Lung (tissue), 11 donors: ENCODE measurements at regions not wholly inside any gene's neighbourhood (a gene's known extent, or its start where the extent isn't known, plus 50 kb on each side); places are given as distances from the start of the nearest gene placed in this dataset.

Source experiments
- ATAC-seq: fragments of 200-7000 bp; cut with Tn5 transposase; one replicate; pipeline ENCODE4 v1.9.1; 2020; ENCODE audit warnings: moderate number of reproducible peaks; ENCODE audit not compliant: insufficient read depth, low FRiP score
- DNase-seq, 3 donors: peaks; one replicate each; pipeline ENCODE4 v3.0.0-alpha.2; 2013 to 2017
- H3K27ac ChIP-seq, 2 donors: one replicate each; pipeline ENCODE4 v1.5.1; 2013; ENCODE audit warnings: mild to moderate bottlenecking in 2 of 2, moderate library complexity in 2 of 2, control low read depth in 1 of 2, inconsistent platforms in 1 of 2, low read depth in 1 of 2, low read length in 1 of 2
- H3K27me3 ChIP-seq, 3 donors: one replicate each; pipeline ENCODE4 v1.5.1; 2013; ENCODE audit warnings: low read length in 2 of 3; ENCODE audit not compliant: control insufficient read depth in 3 of 3, insufficient read depth in 3 of 3
- H3K36me3 ChIP-seq, 4 donors: one replicate each; pipeline ENCODE4 v1.5.1; 2013; ENCODE audit warnings: low read length in 4 of 4, mild to moderate bottlenecking in 1 of 4, moderate library complexity in 1 of 4; ENCODE audit not compliant: control insufficient read depth in 4 of 4, insufficient read depth in 4 of 4
- H3K4me1 ChIP-seq, 5 donors: one replicate each; pipeline ENCODE4 v1.5.1; 2013; ENCODE audit warnings: low read length in 5 of 5, mild to moderate bottlenecking in 2 of 5, moderate library complexity in 1 of 5; ENCODE audit not compliant: control insufficient read depth in 5 of 5, insufficient read depth in 5 of 5
- H3K4me3 ChIP-seq: one replicate; pipeline ENCODE4 v1.5.1; 2013; ENCODE audit warnings: mild to moderate bottlenecking, control low read depth, moderate library complexity
- H3K9ac ChIP-seq, 2 donors: one replicate each; pipeline ENCODE4 v1.5.1; 2013; ENCODE audit warnings: low read length in 2 of 2, control low read depth in 1 of 2; ENCODE audit not compliant: insufficient read depth in 1 of 2
- H3K9me3 ChIP-seq, 4 donors: one replicate each; pipeline ENCODE4 v1.5.1; 2013; ENCODE audit warnings: low read length in 3 of 4, mild to moderate bottlenecking in 1 of 4, moderate library complexity in 1 of 4; ENCODE audit not compliant: control insufficient read depth in 4 of 4, insufficient read depth in 3 of 4
- WGBS, 2 donors: extraction: QIAGEN DNeasy Blood & Tissue Kit; methylation state at CpG; one replicate each; pipeline ENCODE4 v1.1.7; 2013; 5-methylcytosine and 5-hydroxymethylcytosine counted together
- TF ChIP-seq, protein P1 (sequence below): IDR thresholded peaks from 2 replicates; pipeline ENCODE4 v1.5.1; 2012; ENCODE audit warnings: mild to moderate bottlenecking; ENCODE audit errors: control extremely low read depth, extremely low read depth
- donor health status: control.
- donor health status: control.
- donor health status: Bipolar disorder and iron deficiency.
- donor health status: healthy.
- donor health status: DM: yes; HTN: yes; CAD: no.

DNA sequence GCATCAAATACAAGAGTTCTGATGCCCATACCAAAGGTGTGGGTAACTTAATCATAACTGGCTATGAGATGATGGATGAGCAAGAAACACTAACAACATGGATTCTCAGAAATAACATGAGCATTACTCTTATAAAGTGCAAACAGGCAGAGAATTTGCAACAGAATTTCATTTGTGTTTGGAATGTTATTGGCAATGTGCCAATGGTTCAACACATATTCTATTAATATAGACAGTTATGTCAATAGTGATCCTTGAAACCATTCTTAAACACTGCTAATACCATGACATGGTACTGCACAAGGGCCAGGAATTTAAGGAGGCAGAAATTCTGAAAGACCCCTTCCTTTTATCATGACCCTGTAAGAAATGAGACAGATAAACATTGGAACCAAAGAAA, 217.1 kb upstream of the WSB1 start:
- DNase-seq: no peak
- Histone ChIP-seq H3K27me3 (no peaks in the 10 kb centered on the region), H3K9me3 (peaks cover 0 to 12% (median 3%) of the 10 kb centered on the region in 4 donors), H3K9ac (no peak overlapping the region), H3K4me3 (no peak overlapping the region), H3K27ac (no peak overlapping the region), H3K4me1 (no peaks in the 10 kb centered on the region), H3K36me3 (no peaks in the 10 kb centered on the region)
- TF ChIP-seq, protein P1, sequence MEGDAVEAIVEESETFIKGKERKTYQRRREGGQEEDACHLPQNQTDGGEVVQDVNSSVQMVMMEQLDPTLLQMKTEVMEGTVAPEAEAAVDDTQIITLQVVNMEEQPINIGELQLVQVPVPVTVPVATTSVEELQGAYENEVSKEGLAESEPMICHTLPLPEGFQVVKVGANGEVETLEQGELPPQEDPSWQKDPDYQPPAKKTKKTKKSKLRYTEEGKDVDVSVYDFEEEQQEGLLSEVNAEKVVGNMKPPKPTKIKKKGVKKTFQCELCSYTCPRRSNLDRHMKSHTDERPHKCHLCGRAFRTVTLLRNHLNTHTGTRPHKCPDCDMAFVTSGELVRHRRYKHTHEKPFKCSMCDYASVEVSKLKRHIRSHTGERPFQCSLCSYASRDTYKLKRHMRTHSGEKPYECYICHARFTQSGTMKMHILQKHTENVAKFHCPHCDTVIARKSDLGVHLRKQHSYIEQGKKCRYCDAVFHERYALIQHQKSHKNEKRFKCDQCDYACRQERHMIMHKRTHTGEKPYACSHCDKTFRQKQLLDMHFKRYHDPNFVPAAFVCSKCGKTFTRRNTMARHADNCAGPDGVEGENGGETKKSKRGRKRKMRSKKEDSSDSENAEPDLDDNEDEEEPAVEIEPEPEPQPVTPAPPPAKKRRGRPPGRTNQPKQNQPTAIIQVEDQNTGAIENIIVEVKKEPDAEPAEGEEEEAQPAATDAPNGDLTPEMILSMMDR: no peak
- ATAC-seq: no peak

DNA sequence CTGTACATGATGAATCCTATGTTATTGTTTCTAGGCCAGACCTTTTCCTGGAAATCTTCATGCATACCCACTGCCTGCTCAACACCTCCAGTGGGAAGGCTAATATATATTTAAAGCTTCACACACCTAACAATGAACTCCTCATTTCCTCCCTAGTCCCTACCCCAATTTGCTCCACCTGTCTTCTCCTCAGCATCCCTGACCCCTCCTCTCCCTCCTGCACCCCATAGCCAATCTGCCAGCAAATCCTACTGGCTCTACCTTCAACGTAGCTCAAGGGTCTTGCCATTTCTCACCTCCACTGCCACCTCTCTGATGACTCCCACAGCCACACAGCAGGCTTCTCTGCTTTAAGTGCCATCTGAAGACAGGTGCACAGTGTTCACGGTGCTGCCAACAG, 215.6 kb upstream of the WSB1 start:
- no peaks in the 10 kb centered on the region for H3K27me3 ChIP-seq
- no peak overlapping the region for H3K4me3 ChIP-seq
- DNase-seq: no peak
- 44 to 54% methylated on average over 2 of the region's 2 CpGs for WGBS, 2 donors
- no peak overlapping the region for H3K27ac ChIP-seq
- TF ChIP-seq, protein P1: no peak
- H3K9ac ChIP-seq: no peak overlapping the region
- no peaks in the 10 kb centered on the region for H3K4me1 ChIP-seq
- no peaks in the 10 kb centered on the region for H3K36me3 ChIP-seq
- H3K9me3 ChIP-seq: peaks cover 0 to 15% (median 5%) of the 10 kb centered on the region in 4 donors
- no peak for ATAC-seq

DNA sequence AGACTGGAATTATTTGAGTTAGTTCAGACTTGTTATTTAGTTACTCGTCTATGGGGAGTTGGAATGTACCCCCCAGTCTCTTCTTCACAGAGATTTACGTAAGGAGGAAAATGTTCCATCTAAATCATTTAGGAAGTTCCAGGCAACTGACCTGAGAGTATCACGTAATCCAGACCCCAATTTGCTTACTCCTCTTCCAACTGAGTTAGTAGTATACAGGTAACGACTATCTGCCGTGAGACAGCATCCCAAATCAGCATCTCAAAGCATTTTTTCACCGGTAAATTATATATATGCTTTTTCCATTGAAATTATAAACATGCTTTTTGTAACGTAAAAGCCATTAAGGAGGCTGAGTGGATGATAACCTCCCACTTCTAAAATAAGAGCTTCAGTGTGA, 214.3 kb upstream of the WSB1 start:
- DNase-seq: no peak
- H3K9me3 ChIP-seq: peaks cover 0 to 16% (median 5%) of the 10 kb centered on the region in 4 donors
- H3K4me1 ChIP-seq: peaks cover 0 to 2% (median 0%) of the 10 kb centered on the region in 5 donors
- no peaks in the 10 kb centered on the region for H3K27me3 ChIP-seq
- TF ChIP-seq, protein P1: no peak
- 54 to 56% methylated on average over 7 of the region's 7 CpGs for WGBS, 2 donors
- H3K27ac ChIP-seq: no peak overlapping the region
- ATAC-seq: no peak
- no peak overlapping the region for H3K4me3 ChIP-seq
- no peak overlapping the region for H3K9ac ChIP-seq
- H3K36me3 ChIP-seq: no peaks in the 10 kb centered on the region

DNA sequence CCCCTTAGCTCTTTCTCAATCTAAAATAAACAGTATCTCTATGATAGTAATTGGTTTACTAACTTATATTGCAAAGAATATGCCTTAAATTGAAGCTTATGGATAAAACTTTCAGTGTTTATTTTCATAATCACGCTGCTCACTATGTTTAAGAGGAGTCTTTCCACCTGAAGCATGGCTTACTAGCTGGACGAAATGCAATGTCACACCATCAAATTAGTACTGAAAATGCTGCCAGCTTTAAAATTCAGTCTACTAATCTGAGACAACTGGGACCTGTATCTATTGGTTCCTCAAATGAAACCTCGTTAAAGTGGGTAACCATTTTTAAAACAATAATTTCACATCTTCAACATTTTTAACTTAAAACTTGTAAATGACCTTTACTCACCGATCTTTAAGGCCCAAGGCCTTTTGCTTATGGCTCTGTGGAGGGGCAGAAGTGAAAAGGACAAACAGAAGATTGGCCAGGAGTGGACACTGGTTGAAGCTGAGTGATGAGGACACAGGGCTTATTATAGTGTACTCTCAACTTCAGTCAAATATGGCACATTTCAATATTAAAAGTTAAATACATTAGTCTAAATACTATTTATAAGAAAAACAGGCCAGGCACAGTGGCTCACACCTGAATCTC, 212.8 kb upstream of the WSB1 start:
- Histone ChIP-seq H3K27ac (no peak overlapping the region), H3K4me3 (no peak overlapping the region), H3K9ac (no peak overlapping the region), H3K4me1 (peaks cover 0 to 2% (median 0%) of the 10 kb centered on the region in 5 donors), H3K27me3 (no peaks in the 10 kb centered on the region), H3K36me3 (no peaks in the 10 kb centered on the region), H3K9me3 (peaks cover 0 to 10% (median 2%) of the 10 kb centered on the region in 4 donors)
- no peak for DNase-seq
- 60 to 66% methylated on average over 4 of the region's 4 CpGs for WGBS, 2 donors
- TF ChIP-seq, protein P1: no peak
- ATAC-seq: no peak
